OCI-LY7 (cell line): ENCODE measurements at regions not wholly inside any gene's neighbourhood (a gene's known extent, or its start where the extent isn't known, plus 50 kb on each side); places are given as distances from the start of the nearest gene placed in this dataset.

Experiments
- BruUV-seq: library from RNA; stranded (reverse); fragments of 400-500 nt; replicated peaks from 2 replicates; lab custom pipeline; 2021; lab: Mats Ljungman, UMichigan
- CTCF ChIA-PET: fragments of 300-600 bp; sonication (Branson Sonifier 250); formaldehyde crosslinking; loops from one replicate; lab custom pipeline; 2022; ENCODE audit warnings: antibody characterized with exemption; ENCODE audit not compliant: unreplicated experiment; lab: Charles Lee
- POLR2A ChIA-PET: fragments of 300-600 bp; sonication (Branson Sonifier 250); formaldehyde crosslinking; loops from one replicate; lab custom pipeline; 2022; ENCODE audit warnings: antibody characterized with exemption; lab: Charles Lee
- DNase-seq: peaks from one replicate; pipeline ENCODE4 v3.0.0-alpha.2; 2015; ENCODE audit warnings: low spot score
- H2AFZ ChIP-seq: fragments of 200-600 bp; sonication (generic), shearing (Covaris generic); 2 replicates; pipeline ENCODE4 v1.6.1; 2014; ENCODE audit warnings: mild to moderate bottlenecking, antibody characterized with exemption, low read length, moderate library complexity
- H3K27ac ChIP-seq: fragments of 200-600 bp; sonication (generic); 2 replicates; pipeline ENCODE4 v1.5.1; 2014; ENCODE audit warnings: mixed run types, low read depth, mild to moderate bottlenecking, moderate library complexity, low read length, inconsistent platforms; ENCODE audit not compliant: poor library complexity, severe bottlenecking
- H3K36me3 ChIP-seq: fragments of 200-600 bp; sonication (generic); 2 replicates; pipeline ENCODE4 v1.6.1; 2014; ENCODE audit warnings: mild to moderate bottlenecking, antibody characterized with exemption, low read length, moderate library complexity, mixed read lengths; ENCODE audit not compliant: insufficient read depth
- H3K4me1 ChIP-seq: fragments of 200-600 bp; sonication (generic); 2 replicates; pipeline ENCODE4 v1.5.1; 2014; ENCODE audit warnings: mild to moderate bottlenecking, low read length; ENCODE audit not compliant: insufficient read depth, poor library complexity, severe bottlenecking
- H3K4me2 ChIP-seq: fragments of 200-600 bp; sonication (generic); 2 replicates; pipeline ENCODE4 v1.6.1; 2014; ENCODE audit warnings: mild to moderate bottlenecking, low read length
- H3K4me3 ChIP-seq: fragments of 200-600 bp; sonication (generic); 2 replicates; pipeline ENCODE4 v1.5.1; 2014; ENCODE audit warnings: mild to moderate bottlenecking, low read depth, low read length; ENCODE audit not compliant: poor library complexity, severe bottlenecking
- H3K79me2 ChIP-seq: fragments of 200-600 bp; sonication (generic); 2 replicates; pipeline ENCODE4 v1.6.1; 2016; ENCODE audit warnings: low read depth, mild to moderate bottlenecking, low read length, moderate library complexity, mixed read lengths; ENCODE audit not compliant: insufficient read depth
- H3K9me2 ChIP-seq: fragments of 200-600 bp; sonication (generic); 2 replicates; pipeline ENCODE4 v1.6.1; 2016; ENCODE audit warnings: mild to moderate bottlenecking, low read length, mixed read lengths; ENCODE audit not compliant: insufficient read depth
- H3K9me3 ChIP-seq: fragments of 200-600 bp; sonication (generic); 2 replicates; pipeline ENCODE4 v1.6.1; 2014; ENCODE audit warnings: mild to moderate bottlenecking, mixed run types, low read length, mixed read lengths
- H4K20me1 ChIP-seq: fragments of 200-600 bp; sonication (generic); 2 replicates; pipeline ENCODE4 v1.6.1; 2014; ENCODE audit warnings: mild to moderate bottlenecking, antibody characterized with exemption, low read length, moderate library complexity, mixed read lengths; ENCODE audit not compliant: insufficient read depth
- CTCF ChIP-seq: fragments of 200-600 bp; sonication (generic); conservative IDR thresholded peaks from 2 replicates; pipeline ENCODE4 v1.5.1; 2014; ENCODE audit warnings: mild to moderate bottlenecking, antibody characterized with exemption, low read length, moderate library complexity, mixed read lengths
- EZH2phosphoT487 ChIP-seq: fragments of 200-600 bp; sonication (generic); IDR thresholded peaks from 2 replicates; pipeline ENCODE4 v1.6.1; 2018; ENCODE audit warnings: low read depth, borderline replicate concordance, mild to moderate bottlenecking, mixed run types, antibody characterized with exemption, low read length, moderate library complexity, mixed read lengths
- intact Hi-C: fragments of 100-400 bp; cut with micrococcal nuclease; formaldehyde crosslinking; loops from one replicate; pipeline ENCODE4 v1.10.0; 2022; ENCODE audit not compliant: unreplicated experiment

GRCh38 chr4:69025191-69025998, 70.9 kb upstream of the UGT2B7 start:
- H4K20me1 ChIP-seq, result no peaks in the 10 kb centered on the region
- H3K4me3 ChIP-seq, result no peak overlapping the region
- H3K4me1 ChIP-seq, result no peaks in the 10 kb centered on the region
- POLR2A ChIA-PET, result interaction anchor here (0.6 kb wide), 1 partner anchor 651 kb away, joined by 3 read pairs; no protein-coding TSS in a partner anchor
- no peaks in the 10 kb centered on the region for H3K79me2 ChIP-seq
- no peak overlapping the region for H3K27ac ChIP-seq
- intact Hi-C loops, result no loop called here
- no peaks in the 10 kb centered on the region for H3K36me3 ChIP-seq
- no peak overlapping the region for H2AFZ ChIP-seq
- H3K9me3 ChIP-seq, result no peaks in the 10 kb centered on the region
- BruUV-seq, result no TSS peak
- peak; percentile 1 for DNase-seq
- CTCF ChIA-PET, result no interaction called here
- no peaks in the 10 kb centered on the region for H3K9me2 ChIP-seq
- H3K4me2 ChIP-seq, result no peak overlapping the region
- TF ChIP-seq EZH2phosphoT487 (no peak), CTCF (peak; percentile 50)

- Histone ChIP-seq H3K9me2 (no peaks in the 10 kb centered on the region), H3K79me2 (no peaks in the 10 kb centered on the region), H3K27ac (no peak overlapping the region), H3K4me3 (no peak overlapping the region), H3K9me3 (no peaks in the 10 kb centered on the region), H4K20me1 (no peaks in the 10 kb centered on the region), H3K36me3 (no peaks in the 10 kb centered on the region), H2AFZ (no peak overlapping the region), H3K4me2 (no peak overlapping the region), H3K4me1 (no peaks in the 10 kb centered on the region)
- no peak for DNase-seq
- intact Hi-C loops, result no loop called here
- ChIA-PET POLR2A (no interaction called here), CTCF (no interaction called here)
- BruUV-seq, result no TSS peak
- TF ChIP-seq CTCF (no peak), EZH2phosphoT487 (no peak)
Measured at GRCh38 chr4:69025999-69026387, 70.3 kb upstream of the UGT2B7 start.

- no peak overlapping the region for H3K4me2 ChIP-seq
- no peaks in the 10 kb centered on the region for H3K79me2 ChIP-seq
- intact Hi-C loops, result no loop called here
- H3K4me3 ChIP-seq, result no peak overlapping the region
- H3K9me2 ChIP-seq, result no peaks in the 10 kb centered on the region
- ChIA-PET CTCF (no interaction called here), POLR2A (interaction anchor here (0.6 to 2.1 kb wide), 2 partner anchors 11 to 1735 kb away, joined by 3 to 6 read pairs; no protein-coding TSS in a partner anchor)
- no peak for TF ChIP-seq CTCF
- no peak for TF ChIP-seq EZH2phosphoT487
- no TSS peak for BruUV-seq
- no peaks in the 10 kb centered on the region for H3K4me1 ChIP-seq
- H4K20me1 ChIP-seq, result no peaks in the 10 kb centered on the region
- H3K27ac ChIP-seq, result no peak overlapping the region
- H3K9me3 ChIP-seq, result no peaks in the 10 kb centered on the region
- DNase-seq, result no peak
- no peaks in the 10 kb centered on the region for H3K36me3 ChIP-seq
- no peak overlapping the region for H2AFZ ChIP-seq
Measured at GRCh38 chr4:69026974-69027373, 69.3 kb upstream of the UGT2B7 start.
